ENCODE measurements at regions not wholly inside any gene's neighbourhood (a gene's known extent, or its start where the extent isn't known, plus 50 kb on each side); places are given as distances from the start of the nearest gene placed in this dataset.

- no peak for DNase-seq (ENCODE audit: low read depth, low spot score)
- in situ Hi-C loops (cut with HindIII; ENCODE audit: low pct_unique_long_range_greater_than_20kb, low sequenced_read_pairs): no loop called here
Measured at GRCh38 chr10:89829262-89829886, 128.0 kb downstream of the KIF20B start.

DNA sequence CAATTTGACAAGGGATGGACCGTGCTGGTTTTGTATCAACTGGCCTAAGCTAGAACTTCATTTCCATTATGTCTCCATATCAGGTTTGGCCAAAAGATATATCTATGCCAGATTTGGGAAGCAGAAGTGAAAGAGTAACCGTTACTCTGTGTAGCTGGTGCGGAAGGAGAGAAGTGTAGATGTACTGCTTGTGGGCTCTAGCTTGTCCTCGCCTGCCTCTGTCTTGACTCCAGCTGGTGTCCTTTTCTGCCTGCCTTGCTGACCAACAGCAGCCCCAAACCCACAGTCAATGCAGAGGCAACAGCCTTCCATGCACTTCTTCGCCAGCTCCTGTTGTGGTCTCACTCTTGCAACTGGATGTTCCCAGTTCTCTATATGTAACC lies 128.5 kb downstream of the KIF20B start:
- in situ Hi-C loops (cut with HindIII; ENCODE audit: low pct_unique_long_range_greater_than_20kb, low sequenced_read_pairs): no loop called here

GRCh38 chr10:89830624-89831023 lies 129.2 kb downstream of the KIF20B start:
- in situ Hi-C loops (cut with HindIII; ENCODE audit: low pct_unique_long_range_greater_than_20kb, low sequenced_read_pairs): no loop called here
- DNase-seq (ENCODE audit: low read depth, low spot score): no peak

More for the DNA sequence above, 128.5 kb downstream of the KIF20B start:
- DNase-seq (ENCODE audit: low read depth, low spot score): no peak

DNA sequence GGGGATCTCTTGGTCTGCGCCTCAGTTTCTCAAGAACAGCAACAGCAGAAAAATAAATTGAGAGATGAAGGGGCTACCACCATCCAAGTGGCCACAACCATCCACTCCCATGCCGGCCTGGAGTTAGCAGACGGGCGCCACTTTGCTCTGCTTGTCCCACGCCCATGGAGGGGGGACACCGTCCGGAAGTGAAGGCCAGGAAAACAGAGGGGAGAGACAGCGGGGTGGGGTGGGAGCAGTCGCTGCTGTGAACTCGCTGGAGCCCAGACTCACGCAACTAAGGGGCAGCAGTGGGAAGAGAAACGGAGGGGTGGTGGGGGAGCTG lies 135.4 kb downstream of the KIF20B start:
- in situ Hi-C loops (cut with HindIII; ENCODE audit: low pct_unique_long_range_greater_than_20kb, low sequenced_read_pairs): no loop called here
- DNase-seq (ENCODE audit: low read depth, low spot score): no peak

GRCh38 chr10:89837165-89838043 lies 136.0 kb downstream of the KIF20B start:
- no peak for DNase-seq (ENCODE audit: low read depth, low spot score)

DNA sequence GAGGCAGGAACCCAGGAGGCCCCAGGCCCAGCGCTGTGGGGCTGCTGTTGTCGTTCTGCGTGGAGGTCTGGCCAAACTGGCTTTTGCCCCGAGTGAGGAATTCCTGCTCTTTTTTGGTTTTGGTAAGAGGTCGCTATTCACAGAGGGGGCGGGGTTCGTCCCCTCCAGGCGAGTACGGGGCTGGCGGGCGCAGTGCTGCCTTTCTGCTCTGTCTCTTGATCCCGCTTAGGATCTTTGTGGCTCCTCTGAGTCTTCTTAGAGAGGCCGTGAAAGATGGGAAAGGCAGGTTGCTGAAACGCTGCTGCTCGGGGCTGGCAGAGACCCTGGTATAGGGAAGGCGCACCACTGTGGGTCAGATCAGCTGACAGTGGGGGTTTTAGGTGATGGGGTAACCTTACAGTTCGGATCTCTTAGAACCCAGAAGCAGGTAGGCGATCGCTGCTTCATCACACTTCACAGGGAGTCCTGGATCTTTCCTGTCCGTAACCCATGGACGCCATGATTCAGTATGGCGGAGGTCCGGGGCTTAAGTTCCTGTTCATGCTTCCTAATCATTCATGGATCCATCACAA lies 136.7 kb downstream of the KIF20B start:
- in situ Hi-C loops (cut with HindIII; ENCODE audit: low pct_unique_long_range_greater_than_20kb, low sequenced_read_pairs): no loop called here
- no peak for DNase-seq (ENCODE audit: low read depth, low spot score)

More at GRCh38 chr10:89837165-89838043, 136.0 kb downstream of the KIF20B start:
- in situ Hi-C loops (cut with HindIII; ENCODE audit: low pct_unique_long_range_greater_than_20kb, low sequenced_read_pairs): no loop called here

DNA sequence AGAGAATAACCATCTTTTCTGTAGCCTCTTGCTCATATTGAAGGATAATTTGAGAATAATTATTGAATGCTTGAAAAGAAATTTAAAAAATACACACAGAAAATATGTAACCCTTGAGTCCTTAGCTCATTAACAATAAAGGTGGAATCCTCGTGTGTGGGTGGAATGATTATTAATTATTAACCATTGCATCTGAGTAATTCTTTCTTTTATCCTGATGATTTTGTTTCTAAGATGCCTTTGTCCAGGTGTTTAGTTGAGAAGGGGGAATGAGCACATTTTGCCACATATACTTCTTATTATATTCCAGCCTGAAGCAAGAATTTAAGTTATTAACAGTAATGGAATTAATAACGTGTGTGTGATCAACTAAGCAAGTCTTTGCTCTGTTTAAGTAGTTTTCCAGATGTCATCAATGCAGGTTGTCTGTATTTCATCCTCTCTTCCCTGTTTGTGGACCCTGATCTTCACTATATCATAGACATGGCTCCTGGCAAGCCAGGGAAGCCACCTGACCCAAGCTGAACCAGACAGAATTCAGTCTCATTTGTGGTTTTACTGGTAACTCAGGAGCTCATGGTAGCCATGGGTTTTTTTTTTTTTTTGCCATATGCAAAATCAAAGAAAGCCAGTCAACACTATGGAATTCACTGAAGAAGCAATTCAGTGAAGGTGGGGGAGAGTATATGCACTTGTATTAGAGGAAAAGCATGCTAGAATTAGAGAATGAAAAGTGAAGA lies 144.3 kb downstream of the KIF20B start:
- no peak for DNase-seq (ENCODE audit: low read depth, low spot score)
- in situ Hi-C loops (cut with HindIII; ENCODE audit: low pct_unique_long_range_greater_than_20kb, low sequenced_read_pairs): no loop called here

DNA sequence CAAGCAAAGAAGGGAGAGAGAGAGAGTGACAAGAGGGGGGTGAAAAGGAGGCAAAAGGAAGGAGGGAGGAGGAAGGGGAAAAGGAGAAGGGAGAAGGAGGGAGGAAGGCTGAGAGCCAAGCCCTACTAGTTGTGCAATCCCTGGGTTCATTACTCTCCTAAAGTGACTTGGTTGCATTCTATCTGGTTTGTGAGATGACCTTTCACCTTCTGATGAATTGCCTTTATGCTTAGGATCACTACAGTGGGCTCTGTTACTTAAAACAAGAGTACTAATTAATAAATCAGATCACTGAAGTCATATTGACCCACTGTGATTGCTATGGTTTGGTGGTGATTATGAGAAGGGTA lies 144.9 kb downstream of the KIF20B start:
- in situ Hi-C loops (cut with HindIII; ENCODE audit: low pct_unique_long_range_greater_than_20kb, low sequenced_read_pairs): no loop called here
- no peak for DNase-seq (ENCODE audit: low read depth, low spot score)

- DNase-seq (ENCODE audit: low read depth, low spot score): no peak
- in situ Hi-C loops (cut with HindIII; ENCODE audit: low pct_unique_long_range_greater_than_20kb, low sequenced_read_pairs): no loop called here
Measured at GRCh38 chr10:89846786-89847185, 145.4 kb downstream of the KIF20B start.

- in situ Hi-C loops (cut with HindIII; ENCODE audit: low pct_unique_long_range_greater_than_20kb, low sequenced_read_pairs): no loop called here
- no peak for DNase-seq (ENCODE audit: low read depth, low spot score)
Measured at GRCh38 chr10:89852872-89853271, 151.5 kb downstream of the KIF20B start.

GRCh38 chr10:89853781-89854191 lies 152.4 kb downstream of the KIF20B start:
- DNase-seq (ENCODE audit: low read depth, low spot score): peak; percentile 19
- in situ Hi-C loops (cut with HindIII; ENCODE audit: low pct_unique_long_range_greater_than_20kb, low sequenced_read_pairs): no loop called here

DNA sequence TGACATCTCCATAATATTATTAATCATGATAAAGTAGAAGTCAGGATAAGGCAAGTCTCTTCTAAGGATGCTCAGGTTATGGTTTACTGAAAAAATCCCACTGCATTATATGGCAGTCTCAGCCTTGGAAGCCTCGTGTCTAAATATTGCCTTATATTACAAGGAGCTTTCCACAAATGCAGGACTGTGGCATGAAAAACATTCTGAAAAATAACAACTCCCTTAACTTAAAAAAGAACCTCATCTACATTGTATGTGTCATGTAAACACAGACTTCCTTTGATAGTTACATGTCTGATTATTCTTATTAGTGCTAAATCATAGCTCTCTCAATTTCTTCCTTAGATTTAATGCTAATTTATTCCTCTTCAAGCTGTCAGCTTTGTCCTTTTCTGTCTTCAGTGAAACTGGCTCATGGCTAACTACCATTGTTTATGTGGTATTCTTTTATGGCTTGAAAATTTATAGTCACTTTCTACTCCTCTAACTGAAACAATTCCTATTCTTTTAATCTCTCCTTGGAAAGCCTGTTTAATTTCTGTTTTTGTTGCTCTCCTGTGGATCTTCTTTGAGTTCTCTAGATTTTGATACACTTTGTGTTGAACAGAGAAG lies 156.1 kb downstream of the KIF20B start:
- no peak for DNase-seq (ENCODE audit: low read depth, low spot score)
- in situ Hi-C loops (cut with HindIII; ENCODE audit: low pct_unique_long_range_greater_than_20kb, low sequenced_read_pairs): no loop called here

DNA sequence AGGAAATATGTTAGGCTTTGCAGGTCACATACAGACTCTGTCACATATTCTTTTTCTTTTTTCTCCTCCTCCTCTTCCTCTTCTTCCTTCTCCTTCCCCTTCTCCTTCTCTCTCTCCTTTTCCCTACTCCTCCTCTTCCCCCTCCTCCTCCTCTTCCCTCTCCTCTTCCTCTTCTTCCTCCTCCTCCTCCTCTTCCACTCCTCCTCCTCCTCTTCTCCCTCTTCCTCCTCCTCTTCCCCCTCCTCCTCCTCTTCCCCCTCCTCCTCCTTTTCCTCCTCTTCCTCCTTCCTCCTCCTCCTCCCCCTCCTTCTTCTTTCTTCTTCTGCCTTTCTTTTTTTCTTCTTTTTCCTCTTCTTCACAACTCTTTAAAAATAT lies 159.8 kb downstream of the KIF20B start:
- in situ Hi-C loops (cut with HindIII; ENCODE audit: low pct_unique_long_range_greater_than_20kb, low sequenced_read_pairs): no loop called here

DNA sequence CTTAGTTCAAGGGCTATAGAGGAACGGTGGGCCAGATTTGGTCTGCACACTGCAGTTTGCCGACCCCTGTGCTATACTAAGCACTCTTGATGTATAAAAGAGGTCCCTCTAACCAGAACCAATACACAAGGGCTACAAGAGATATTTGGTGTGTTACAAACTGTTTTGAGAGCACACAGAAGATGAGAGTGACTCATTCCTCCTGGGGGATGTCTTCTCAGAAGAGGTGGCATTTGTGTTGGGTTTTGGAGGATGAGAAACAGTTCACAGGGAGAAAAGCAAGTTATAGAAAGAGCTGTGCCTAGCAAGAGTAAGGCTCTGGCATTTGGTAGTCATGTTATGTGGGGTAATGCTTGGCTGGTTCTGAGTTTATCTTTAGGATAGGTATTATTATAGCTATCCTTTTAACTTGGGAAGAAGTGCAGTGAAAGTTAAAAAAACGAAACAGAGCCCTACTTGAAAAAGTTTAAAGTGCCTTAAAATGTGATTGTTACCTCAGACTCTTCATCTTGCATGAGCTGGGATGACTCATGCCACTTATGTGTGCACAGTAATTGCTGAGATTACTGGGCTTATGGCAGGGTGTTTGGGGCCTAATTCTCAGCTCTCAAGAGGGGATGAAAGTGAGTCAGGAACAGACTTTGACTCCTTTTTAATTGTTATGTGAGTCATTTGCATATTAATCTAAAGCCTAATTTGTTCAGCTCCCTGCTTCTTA lies 160.4 kb downstream of the KIF20B start:
- DNase-seq (ENCODE audit: low read depth, low spot score): no peak
- in situ Hi-C loops (cut with HindIII; ENCODE audit: low pct_unique_long_range_greater_than_20kb, low sequenced_read_pairs): no loop called here

More for the DNA sequence above, 159.8 kb downstream of the KIF20B start:
- no peak for DNase-seq (ENCODE audit: low read depth, low spot score)

DNA sequence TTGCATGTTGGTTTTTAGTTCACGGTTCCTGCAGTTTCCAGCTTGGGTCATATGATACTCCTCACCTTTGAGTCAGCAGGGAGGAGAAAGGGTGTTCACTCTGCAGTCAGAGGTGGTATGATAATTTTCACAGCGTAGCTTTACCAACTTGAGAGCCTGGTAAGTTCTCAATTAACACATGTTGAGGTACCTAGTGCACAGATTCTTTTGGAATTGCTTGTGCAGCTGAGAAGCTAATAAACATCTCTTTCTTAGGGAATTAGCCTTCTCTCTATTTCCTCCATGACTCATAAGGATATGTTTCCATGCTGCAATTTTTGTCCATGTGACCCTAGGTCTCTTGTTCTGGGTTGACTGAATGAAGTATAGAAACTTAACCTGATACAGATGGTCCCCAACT lies 166.6 kb downstream of the KIF20B start:
- peak; percentile 24 for DNase-seq (ENCODE audit: low read depth, low spot score)
- in situ Hi-C loops (cut with HindIII; ENCODE audit: low pct_unique_long_range_greater_than_20kb, low sequenced_read_pairs): no loop called here

DNA sequence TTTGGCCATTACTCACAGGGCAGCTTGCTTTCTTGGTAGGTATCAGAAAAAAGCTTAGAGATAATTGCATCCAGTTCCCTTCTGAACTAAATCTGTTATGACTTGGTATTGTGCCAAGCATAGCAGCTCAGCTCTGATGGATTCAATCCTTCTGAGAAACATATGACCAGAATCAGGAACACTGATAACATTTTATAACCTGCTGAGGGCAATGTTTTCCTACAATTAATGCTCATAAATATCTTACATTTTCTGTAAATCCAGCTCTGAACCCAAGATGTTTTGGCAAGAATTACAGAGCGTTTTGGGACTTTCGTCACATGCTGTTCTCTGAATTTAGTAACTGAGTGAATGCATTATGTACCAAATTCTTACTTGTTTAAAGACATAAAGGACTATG lies 167.8 kb downstream of the KIF20B start:
- DNase-seq (ENCODE audit: low read depth, low spot score): peak; percentile 17
- in situ Hi-C loops (cut with HindIII; ENCODE audit: low pct_unique_long_range_greater_than_20kb, low sequenced_read_pairs): no loop called here

DNA sequence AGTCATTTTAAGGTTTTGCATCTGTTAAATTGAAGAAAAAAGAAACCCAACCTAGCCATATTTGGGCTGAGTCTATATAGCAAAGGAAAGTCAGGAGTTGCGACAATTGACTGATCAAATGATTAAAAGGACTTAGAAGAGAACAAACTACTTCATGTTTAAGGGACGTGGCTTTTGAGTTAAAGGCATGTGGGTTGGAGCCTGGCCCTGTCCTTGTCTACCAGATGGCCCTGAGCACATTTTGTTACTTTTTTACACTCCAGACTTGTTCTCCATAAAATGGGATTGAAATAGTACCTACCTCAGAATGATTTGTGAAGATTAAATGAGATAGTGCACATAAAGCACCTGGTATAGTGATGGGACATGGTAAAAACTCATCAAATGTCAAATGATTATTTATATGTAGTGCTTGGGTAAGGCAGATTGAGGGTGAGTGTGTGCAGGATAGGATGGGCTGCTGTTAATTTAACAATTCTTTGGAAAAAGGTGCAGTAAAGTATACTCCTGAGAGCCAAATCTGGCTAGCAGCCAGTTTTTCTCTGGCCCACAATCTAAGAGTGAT lies 168.3 kb downstream of the KIF20B start:
- in situ Hi-C loops (cut with HindIII; ENCODE audit: low pct_unique_long_range_greater_than_20kb, low sequenced_read_pairs): no loop called here
- no peak for DNase-seq (ENCODE audit: low read depth, low spot score)
